Activated gamma-delta T cell treated with Interleukin-2 at 50 U/mL for 16 hours (primary cell): ENCODE measurements at regions not wholly inside any gene's neighbourhood (a gene's known extent, or its start where the extent isn't known, plus 50 kb on each side); places are given as distances from the start of the nearest gene placed in this dataset.
"Not testable (repeated sequence)": the region's sequence is repeated elsewhere in the genome, so short reads cannot be mapped to it uniquely, and the experiment has no call there.

Source experiments
- DNase-seq: peaks from one replicate; pipeline ENCODE4 v3.0.0-alpha.2; 2020

GRCh38 chr13:90445179-90445578 is 902.3 kb upstream of the MIR17HG start:
- DNase-seq, result no peak

DNA sequence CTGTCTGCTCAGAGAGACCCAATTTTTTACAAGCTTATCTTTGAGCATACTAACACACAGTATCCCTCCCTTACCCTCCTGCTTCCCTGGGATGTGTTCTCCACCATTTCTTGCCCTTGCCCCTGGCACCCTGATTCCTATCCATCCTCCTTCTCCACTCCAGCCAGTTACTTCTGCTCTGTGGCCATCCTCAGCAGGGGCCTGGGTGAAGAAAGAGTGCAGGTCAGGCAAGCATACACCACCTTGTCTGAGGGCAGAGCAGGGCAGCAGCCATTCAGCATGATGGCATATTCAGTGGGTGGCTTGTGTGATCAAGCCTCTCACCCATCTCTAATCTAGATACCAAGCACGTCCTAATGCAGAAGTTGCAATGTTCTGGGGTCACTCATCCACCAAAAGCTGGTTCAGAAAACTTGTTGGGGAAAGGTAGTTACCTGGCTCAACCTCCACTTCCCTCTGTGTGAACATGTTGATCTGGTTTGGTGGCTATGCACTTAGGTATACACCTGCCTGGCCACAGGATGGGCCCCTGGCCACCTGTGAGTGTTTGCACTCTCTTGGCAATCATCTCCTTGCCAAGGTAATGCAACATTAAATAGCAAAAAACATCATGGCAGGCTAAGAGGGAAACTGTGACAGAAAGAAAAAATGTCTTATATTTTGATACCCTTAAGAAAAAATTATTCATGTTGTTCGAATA is 900.3 kb upstream of the MIR17HG start:
- no peak for DNase-seq

- DNase-seq, result no peak
Observed at GRCh38 chr13:90447734-90448101, 899.8 kb upstream of the MIR17HG start.

DNA sequence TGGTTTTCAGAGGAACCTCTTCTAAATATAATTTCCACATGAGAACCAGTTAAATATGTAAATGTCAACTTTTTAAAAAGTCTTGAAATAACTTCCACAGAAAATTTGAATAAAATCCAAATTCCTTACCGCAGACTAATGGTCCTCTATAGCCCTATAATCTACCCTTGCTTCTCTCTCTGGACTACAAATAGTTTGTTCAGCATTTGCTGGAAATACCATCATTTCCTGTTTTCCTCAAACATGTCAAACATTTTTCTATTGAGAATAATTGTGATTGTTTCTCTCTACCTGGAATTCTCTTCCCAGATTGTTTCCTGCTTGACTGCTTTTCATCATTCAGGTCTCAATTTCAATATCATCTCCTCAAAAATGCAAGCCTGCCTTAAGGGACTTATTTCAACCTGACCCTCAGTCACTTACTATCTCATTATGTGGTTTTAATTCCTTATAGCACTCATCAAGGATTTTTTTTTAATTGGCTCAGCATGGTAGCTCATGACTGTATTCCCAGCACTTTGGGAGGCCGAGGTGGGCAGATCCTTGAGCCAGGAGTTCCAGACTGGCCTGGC is 898.9 kb upstream of the MIR17HG start:
- no peak for DNase-seq

- DNase-seq, result no peak
Observed at GRCh38 chr13:90453342-90453741, 894.1 kb upstream of the MIR17HG start.

- no peak for DNase-seq
Observed at GRCh38 chr13:90454002-90454636, 893.4 kb upstream of the MIR17HG start.

DNA sequence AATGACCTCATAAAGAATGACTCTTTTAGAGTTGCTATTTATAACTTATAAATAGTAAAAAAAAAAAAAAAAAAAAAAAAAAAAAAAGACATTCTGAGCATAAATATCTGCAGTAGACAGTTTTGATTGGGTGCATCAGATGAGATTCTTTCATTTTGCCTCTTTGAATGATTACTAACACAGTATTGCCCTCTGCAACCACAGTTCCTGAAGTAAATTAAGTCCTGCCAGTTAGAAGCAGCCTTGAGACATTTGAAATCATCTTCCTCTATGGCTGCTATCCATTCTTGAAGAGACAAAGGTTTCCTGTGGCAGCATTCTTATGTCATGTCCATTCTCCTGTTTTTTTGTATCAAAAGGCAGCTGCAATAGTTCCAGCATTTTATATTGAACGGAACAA is 892.4 kb upstream of the MIR17HG start:
- DNase-seq, result no peak

GRCh38 chr13:90455823-90456222 is 891.7 kb upstream of the MIR17HG start:
- DNase-seq, result no peak

DNA sequence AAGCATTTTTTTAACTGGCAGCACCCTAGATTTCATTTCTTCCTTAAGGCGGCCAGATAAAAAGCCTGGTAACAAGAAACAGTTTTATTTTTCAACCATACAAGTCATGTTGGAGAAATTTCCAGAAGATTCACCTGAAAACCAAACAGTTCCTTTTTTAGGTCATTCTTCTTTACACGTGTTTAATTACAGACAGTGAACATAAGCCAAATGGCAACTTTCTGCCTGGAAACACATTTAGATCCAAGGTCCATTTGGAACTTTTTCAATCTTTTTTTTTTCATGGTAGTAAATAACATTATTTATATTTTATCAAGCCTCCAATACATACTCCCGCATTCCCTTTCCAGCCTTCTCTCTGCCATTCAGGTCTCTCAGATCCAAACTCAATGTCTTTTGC is 886.1 kb upstream of the MIR17HG start:
- DNase-seq, result no peak

GRCh38 chr13:90477216-90477615 is 870.3 kb upstream of the MIR17HG start:
- no peak for DNase-seq

GRCh38 chr13:90483906-90484305 is 863.6 kb upstream of the MIR17HG start:
- no peak for DNase-seq

DNA sequence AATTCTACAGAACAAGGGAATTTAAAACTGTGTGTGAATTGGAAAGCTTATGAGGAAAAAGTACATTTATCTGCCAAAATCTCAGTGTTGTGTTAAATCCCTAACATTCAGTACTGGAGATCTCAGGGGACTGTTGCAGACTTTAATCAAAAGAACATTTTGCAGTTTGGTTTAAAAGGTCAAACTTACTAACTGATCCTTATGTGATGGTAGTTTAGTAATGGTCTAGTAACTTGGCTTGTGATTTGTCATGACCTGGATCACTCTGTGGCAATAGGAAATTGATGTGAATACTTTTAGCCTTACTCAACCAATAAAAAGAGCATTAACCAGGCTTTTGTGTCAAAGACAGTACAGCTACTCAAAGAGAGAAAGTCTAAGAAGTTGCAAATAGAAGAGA is 862.1 kb upstream of the MIR17HG start:
- no peak for DNase-seq

DNA sequence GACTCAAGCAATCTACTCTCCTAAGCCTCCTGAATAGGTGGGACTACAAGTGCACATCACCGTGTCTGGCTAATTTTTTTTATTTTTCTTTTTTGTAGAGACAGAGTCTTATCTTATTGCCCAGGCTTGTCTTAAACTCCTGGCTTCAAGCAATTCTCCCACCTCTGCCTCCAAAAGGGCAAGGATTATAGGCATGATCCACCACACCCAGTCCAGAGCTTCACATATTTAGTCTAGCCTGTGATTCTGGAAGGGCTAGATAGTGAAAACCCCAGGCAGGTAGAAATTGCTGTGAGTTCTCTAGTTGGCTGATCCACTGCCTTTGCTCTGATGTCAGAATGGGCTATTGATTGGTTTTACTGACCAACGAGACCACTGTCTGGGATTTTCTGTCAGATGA is 854.6 kb upstream of the MIR17HG start:
- DNase-seq, result no peak

- no peak for DNase-seq
Observed at GRCh38 chr13:90493667-90494066, 853.8 kb upstream of the MIR17HG start.

DNA sequence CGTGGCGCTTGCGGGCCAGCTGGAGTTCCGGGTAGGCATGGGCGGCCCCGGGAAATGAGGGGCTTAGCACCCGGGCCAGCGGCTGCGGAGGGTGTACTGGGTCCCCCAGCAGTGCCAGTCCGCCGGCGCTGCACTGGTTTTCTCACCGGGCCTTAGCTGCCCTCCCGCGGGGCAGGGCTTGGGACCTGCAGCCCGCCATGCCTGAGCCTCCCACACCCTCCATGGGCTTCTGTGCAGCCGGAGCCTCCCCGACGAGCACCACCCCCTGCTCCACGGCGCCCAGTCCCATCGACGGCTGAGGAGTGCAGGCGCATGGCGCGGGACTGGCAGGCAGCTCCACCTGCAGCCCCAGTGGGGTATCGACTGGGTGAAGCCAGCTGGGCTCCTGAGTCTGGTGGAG is 852.6 kb upstream of the MIR17HG start:
- DNase-seq, result not testable (repeated sequence)

DNA sequence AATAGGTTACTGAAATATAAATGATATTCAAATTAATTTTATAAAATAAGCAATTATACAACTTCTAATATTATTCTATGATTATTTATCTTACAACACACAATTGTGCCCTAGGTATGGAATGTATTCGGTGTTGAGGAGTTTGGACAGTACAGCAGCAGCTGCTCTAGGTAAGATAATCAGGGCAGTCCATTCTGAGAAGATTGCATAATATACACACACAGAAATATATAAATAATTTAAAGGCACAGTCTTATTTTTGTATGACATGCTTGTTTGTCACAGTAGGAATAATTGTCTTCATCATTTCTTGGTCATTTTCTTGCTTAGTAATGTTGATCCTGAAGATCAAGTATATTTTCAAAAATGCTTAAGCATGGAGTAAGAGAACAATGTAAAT is 849.4 kb upstream of the MIR17HG start:
- no peak for DNase-seq

- no peak for DNase-seq
Observed at GRCh38 chr13:90498816-90499215, 848.7 kb upstream of the MIR17HG start.

GRCh38 chr13:90500569-90500968 is 846.9 kb upstream of the MIR17HG start:
- DNase-seq, result no peak

- no peak for DNase-seq
Observed at GRCh38 chr13:90502153-90502552, 845.3 kb upstream of the MIR17HG start.

DNA sequence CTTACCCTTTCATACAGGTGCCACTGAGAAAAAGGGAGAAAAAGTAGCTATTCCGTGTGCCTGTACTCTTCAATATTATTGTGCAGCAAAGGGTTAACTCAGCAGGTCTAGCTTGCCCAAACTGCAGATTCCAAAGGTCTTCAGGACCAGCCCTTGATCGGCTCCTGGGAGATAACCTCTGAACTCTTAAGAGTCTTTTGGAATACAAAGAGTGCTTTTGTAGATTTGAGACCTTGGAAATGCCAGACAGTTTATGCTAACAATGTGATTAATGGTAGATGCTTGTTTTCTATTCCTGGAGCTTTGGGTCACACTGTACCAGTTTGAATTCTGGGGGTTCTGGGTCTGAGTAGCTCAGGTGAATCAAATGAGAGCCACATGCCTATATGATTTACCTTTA is 844.7 kb upstream of the MIR17HG start:
- no peak for DNase-seq

DNA sequence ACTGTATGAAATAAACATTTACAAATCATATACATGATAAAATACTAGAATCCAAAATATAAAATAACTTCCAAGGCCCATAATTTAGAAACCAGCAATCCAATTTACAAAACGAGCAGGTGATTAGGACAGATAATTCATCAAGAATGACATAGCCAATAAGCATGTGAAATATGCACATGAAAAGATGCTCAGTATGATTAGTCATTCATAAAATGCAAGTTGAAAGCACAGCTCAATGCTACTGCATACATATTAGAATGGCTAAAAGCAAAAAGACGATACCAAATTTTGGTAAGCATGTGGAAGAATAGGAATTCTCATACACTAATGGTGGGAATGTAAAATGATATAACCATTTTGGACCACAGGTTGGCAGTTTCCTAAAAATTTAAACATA is 837.2 kb upstream of the MIR17HG start:
- no peak for DNase-seq

- no peak for DNase-seq
Observed at GRCh38 chr13:90511903-90512302, 835.6 kb upstream of the MIR17HG start.

DNA sequence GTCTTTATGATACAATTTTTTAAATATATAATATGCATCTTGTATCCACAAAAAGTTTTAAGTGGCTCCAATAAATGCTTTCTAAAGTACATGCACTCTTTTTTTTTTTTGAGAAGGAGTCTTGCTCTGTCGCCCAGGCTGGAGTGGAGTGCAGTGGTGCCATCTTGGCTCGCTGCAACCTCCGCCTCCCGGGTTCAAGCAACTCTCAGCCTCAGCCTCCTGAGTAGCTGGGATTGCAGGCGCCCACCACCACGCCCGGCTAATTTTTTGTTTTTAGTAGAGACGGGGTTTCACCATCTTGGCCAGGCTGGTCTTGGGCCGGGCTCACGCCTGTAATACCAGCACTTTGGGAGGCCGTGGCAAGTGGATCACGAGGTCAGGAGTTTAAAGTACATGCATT is 832.8 kb upstream of the MIR17HG start:
- not testable (repeated sequence) for DNase-seq

DNA sequence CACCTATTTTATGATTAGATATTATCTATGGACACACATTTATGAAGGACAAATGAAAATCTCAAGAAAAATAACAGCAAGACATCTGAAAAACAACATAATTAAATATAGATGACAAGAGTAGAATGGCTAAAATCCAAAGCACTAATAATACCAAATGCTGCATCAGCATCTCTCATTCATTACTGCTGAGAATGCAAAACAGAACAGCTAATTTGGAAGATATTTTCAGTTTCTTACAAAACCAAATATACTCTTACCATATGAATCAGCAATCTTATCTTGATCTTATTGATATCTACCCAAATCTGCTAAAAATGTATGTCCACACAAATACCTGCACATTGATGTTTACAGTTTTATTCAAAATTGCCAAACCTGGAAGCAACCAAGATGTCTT is 829.1 kb upstream of the MIR17HG start:
- no peak for DNase-seq

GRCh38 chr13:90519157-90519556 is 828.3 kb upstream of the MIR17HG start:
- DNase-seq, result no peak
